Gastroesophageal sphincter (tissue), 3 donors: ENCODE measurements at regions not wholly inside any gene's neighbourhood (a gene's known extent, or its start where the extent isn't known, plus 50 kb on each side); places are given as distances from the start of the nearest gene placed in this dataset.

ENCODE experiments used
- EP300 ChIP-seq: sonication (generic); formaldehyde crosslinking; IDR thresholded peaks from one replicate; pipeline ENCODE4 v1.6.1; 2017; ENCODE audit warnings: antibody characterized with exemption, mild to moderate bottlenecking
- TF ChIP-seq, protein P1 (sequence below), 4 experiments: fragments of 200-600 bp in 2 of 4; fragments of 450-650 bp in 2 of 4; sonication (generic) in 1 of 4; IDR thresholded peaks; one replicate each; pipeline ENCODE4 v1.5.1; 2017 to 2019; ENCODE audit warnings: antibody characterized with exemption in 4 of 4, mild to moderate bottlenecking in 2 of 4, moderate library complexity in 2 of 4

DNA sequence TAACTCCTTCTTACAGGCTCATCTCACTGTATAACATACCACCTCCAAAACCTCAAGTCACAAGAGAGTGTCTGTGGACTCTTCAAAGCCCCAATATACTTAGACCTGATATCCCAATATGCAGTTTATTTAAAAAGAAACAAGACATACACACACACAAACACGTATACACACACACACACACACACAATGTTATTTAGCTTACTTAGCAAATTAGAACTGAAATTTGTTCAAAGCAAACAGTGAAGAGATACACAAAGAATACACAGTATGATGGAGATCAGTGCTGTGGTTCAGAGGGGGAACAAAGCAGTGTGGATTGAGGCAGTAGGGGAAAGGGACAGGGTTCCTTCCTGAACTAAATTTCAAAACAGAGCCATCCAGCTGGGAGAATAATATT lies 807.2 kb downstream of the IPMK start:
- TF ChIP-seq, protein P1, sequence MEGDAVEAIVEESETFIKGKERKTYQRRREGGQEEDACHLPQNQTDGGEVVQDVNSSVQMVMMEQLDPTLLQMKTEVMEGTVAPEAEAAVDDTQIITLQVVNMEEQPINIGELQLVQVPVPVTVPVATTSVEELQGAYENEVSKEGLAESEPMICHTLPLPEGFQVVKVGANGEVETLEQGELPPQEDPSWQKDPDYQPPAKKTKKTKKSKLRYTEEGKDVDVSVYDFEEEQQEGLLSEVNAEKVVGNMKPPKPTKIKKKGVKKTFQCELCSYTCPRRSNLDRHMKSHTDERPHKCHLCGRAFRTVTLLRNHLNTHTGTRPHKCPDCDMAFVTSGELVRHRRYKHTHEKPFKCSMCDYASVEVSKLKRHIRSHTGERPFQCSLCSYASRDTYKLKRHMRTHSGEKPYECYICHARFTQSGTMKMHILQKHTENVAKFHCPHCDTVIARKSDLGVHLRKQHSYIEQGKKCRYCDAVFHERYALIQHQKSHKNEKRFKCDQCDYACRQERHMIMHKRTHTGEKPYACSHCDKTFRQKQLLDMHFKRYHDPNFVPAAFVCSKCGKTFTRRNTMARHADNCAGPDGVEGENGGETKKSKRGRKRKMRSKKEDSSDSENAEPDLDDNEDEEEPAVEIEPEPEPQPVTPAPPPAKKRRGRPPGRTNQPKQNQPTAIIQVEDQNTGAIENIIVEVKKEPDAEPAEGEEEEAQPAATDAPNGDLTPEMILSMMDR (IDR thresholded peaks at IDR 0.05) = no peak
- no peak for TF ChIP-seq EP300
